22Rv1 (cell line): ENCODE measurements at regions not wholly inside any gene's neighbourhood (a gene's known extent, or its start where the extent isn't known, plus 50 kb on each side); places are given as distances from the start of the nearest gene placed in this dataset.

Experiments
- CTCF ChIP-seq: fragments of 450-650 bp; IDR thresholded peaks from 2 replicates; pipeline ENCODE4 v1.5.1; 2017; ENCODE audit warnings: mild to moderate bottlenecking
- ZFX ChIP-seq: fragments of 450-650 bp; IDR thresholded peaks from 2 replicates; pipeline ENCODE4 v1.6.1; 2017; ENCODE audit warnings: antibody characterized with exemption, borderline replicate concordance

- TF ChIP-seq CTCF (no peak), ZFX (no peak)
Observed at GRCh38 chr13:53216773-53217172, 188.2 kb downstream of the OLFM4 start.
